ENCODE measurements at regions not wholly inside any gene's neighbourhood (a gene's known extent, or its start where the extent isn't known, plus 50 kb on each side); places are given as distances from the start of the nearest gene placed in this dataset.
A peak's percentile ranks its signal among the peaks of the same experiment; 100 is the strongest.

- FAIRE-seq (peak; percentile 63), DNase-seq (ENCODE audit: low read depth, low spot score) (no peak)
- TF ChIP-seq EZH2 (IDR thresholded peaks at IDR 0.05; ENCODE audit: low read length): no peak
- no peak for TF ChIP-seq CTCF (optimal IDR thresholded peaks at IDR 0.05 in 1 of 3, IDR thresholded peaks at IDR 0.05 in 1 of 3, conservative IDR thresholded peaks at IDR 0.05 in 1 of 3; ENCODE audit: extremely low read depth in 1 of 3, insufficient read depth in 2 of 3, low read length in 3 of 3)
- Histone ChIP-seq H3K9ac (ENCODE audit: control insufficient read depth, extremely low read depth, insufficient read depth, low read length) (peak overlapping the region; percentile 24), H4K20me1 (ENCODE audit: control insufficient read depth, extremely low read depth, insufficient read depth, low read length) (no peaks in the 10 kb centered on the region), H3K36me3 (ENCODE audit: control insufficient read depth in 2 of 2, extremely low read depth in 1 of 2, insufficient read depth in 2 of 2, low read length in 2 of 2) (peaks cover 1 to 6% of the 10 kb centered on the region in 2 experiments), H3K9me3 (ENCODE audit: control insufficient read depth, low read depth, low read length) (peaks cover 3% of the 10 kb centered on the region), H3K4me3 (ENCODE audit: control insufficient read depth in 2 of 3, extremely low read depth in 1 of 3, insufficient read depth in 2 of 3, low read depth in 1 of 3, low read length in 3 of 3) (no peak overlapping the region), H3K79me2 (ENCODE audit: control insufficient read depth, insufficient read depth, low read length) (peaks cover 33% of the 10 kb centered on the region), H2AFZ (ENCODE audit: control insufficient read depth, low read length) (no peak overlapping the region), H3K9me1 (ENCODE audit: control insufficient read depth, extremely low read depth, insufficient read depth, low read length) (no peaks in the 10 kb centered on the region), H3K27me3 (ENCODE audit: control insufficient read depth, extremely low read depth, insufficient read depth, low read length) (no peaks in the 10 kb centered on the region), H3K4me1 (ENCODE audit: control insufficient read depth, extremely low read depth, insufficient read depth, low read length) (peaks cover 22% of the 10 kb centered on the region), H3K4me2 (ENCODE audit: control insufficient read depth, extremely low read depth, insufficient read depth, low read depth, low read length) (peak overlapping the region; percentile 9), H3K27ac (ENCODE audit: control insufficient read depth, insufficient read depth, low read length) (peak overlapping the region; percentile 60)
- dilution Hi-C loops (cut with MboI; ENCODE audit: extremely low pct_ligation_motif_present, low sequenced_read_pairs): no loop called here
These were observed 54.0 kb upstream of the DOCK9 start for GRCh38 chr13:99031832-99032231.

GRCh38 chr13:99033814-99034213 is 56.0 kb upstream of the DOCK9 start:
- H3K4me1 ChIP-seq (ENCODE audit: control insufficient read depth, extremely low read depth, insufficient read depth, low read length): peaks cover 17% of the 10 kb centered on the region
- H4K20me1 ChIP-seq (ENCODE audit: control insufficient read depth, extremely low read depth, insufficient read depth, low read length): no peaks in the 10 kb centered on the region
- peaks cover 2% of the 10 kb centered on the region for H3K9me3 ChIP-seq (ENCODE audit: control insufficient read depth, low read depth, low read length)
- no peak overlapping the region for H3K4me3 ChIP-seq (ENCODE audit: control insufficient read depth in 2 of 3, extremely low read depth in 1 of 3, insufficient read depth in 2 of 3, low read depth in 1 of 3, low read length in 3 of 3)
- H3K4me2 ChIP-seq (ENCODE audit: control insufficient read depth, extremely low read depth, insufficient read depth, low read depth, low read length): no peak overlapping the region
- peaks cover 0 to 1% of the 10 kb centered on the region in 2 experiments for H3K36me3 ChIP-seq (ENCODE audit: control insufficient read depth in 2 of 2, extremely low read depth in 1 of 2, insufficient read depth in 2 of 2, low read length in 2 of 2)
- TF ChIP-seq CTCF (optimal IDR thresholded peaks at IDR 0.05 in 1 of 3, IDR thresholded peaks at IDR 0.05 in 1 of 3, conservative IDR thresholded peaks at IDR 0.05 in 1 of 3; ENCODE audit: extremely low read depth in 1 of 3, insufficient read depth in 2 of 3, low read length in 3 of 3) (peak in 2 of 3 experiments; percentile 46 to 62), EZH2 (IDR thresholded peaks at IDR 0.05; ENCODE audit: low read length) (no peak)
- dilution Hi-C loops (cut with MboI; ENCODE audit: extremely low pct_ligation_motif_present, low sequenced_read_pairs): no loop called here
- H3K27ac ChIP-seq (ENCODE audit: control insufficient read depth, insufficient read depth, low read length): no peak overlapping the region
- DNase-seq (ENCODE audit: low read depth, low spot score): no peak
- peaks cover 25% of the 10 kb centered on the region for H3K79me2 ChIP-seq (ENCODE audit: control insufficient read depth, insufficient read depth, low read length)
- no peaks in the 10 kb centered on the region for H3K9me1 ChIP-seq (ENCODE audit: control insufficient read depth, extremely low read depth, insufficient read depth, low read length)
- FAIRE-seq: no peak
- no peak overlapping the region for H3K9ac ChIP-seq (ENCODE audit: control insufficient read depth, extremely low read depth, insufficient read depth, low read length)
- H3K27me3 ChIP-seq (ENCODE audit: control insufficient read depth, extremely low read depth, insufficient read depth, low read length): no peaks in the 10 kb centered on the region
- H2AFZ ChIP-seq (ENCODE audit: control insufficient read depth, low read length): no peak overlapping the region
